Activated CD8-positive, alpha-beta memory T cell treated with anti-CD3 and anti-CD28 coated beads for 1 hour (primary cell): ENCODE measurements at regions not wholly inside any gene's neighbourhood (a gene's known extent, or its start where the extent isn't known, plus 50 kb on each side); places are given as distances from the start of the nearest gene placed in this dataset.
"Not testable (repeated sequence)": the region's sequence is repeated elsewhere in the genome, so short reads cannot be mapped to it uniquely, and the experiment has no call there.

Experiments
- DNase-seq, 2 donors: peaks; one replicate each; pipeline ENCODE4 v3.0.0-alpha.2; 2020; ENCODE audit warnings: low read depth in 1 of 2; ENCODE audit errors: extremely low read depth in 1 of 2

DNA sequence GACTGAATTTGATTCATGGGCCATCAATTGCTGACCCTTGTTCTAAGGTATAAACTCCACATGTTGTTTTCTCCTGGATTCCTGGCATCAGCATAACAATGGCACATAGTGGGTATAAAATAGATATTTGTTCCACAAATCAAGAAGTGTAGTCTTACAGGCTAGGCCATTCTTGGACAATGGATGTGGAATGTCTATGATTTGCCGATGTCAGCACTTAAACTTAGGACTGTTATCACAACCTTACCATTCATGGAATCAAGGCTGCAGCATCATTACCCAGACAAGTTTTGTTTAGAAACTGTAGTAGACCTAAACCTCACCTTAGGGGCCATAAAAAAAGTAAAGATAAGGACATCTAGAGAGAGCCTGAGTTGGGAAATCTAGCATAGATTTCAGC is 680.0 kb downstream of the BRINP1 start:
- DNase-seq = no peak

DNA sequence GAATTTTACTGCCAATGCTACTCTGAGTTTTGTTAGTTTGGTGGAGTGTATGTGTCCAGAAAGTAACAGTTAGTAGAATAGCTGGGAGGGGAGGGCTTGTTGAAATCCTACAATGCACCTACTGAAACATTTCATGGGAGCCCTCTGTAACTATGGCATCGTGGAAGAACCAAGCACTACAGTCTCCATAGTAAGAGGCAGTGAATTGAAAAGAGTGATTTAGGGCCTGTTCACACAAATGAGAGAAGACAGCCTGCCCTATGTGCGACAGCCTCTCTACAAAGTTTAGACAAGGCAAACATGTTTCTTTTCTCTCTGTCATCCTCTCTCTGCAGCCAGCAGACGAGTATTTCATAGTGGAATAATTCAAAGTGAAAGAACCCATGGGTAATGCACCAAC is 676.6 kb downstream of the BRINP1 start:
- no peak for DNase-seq

DNA sequence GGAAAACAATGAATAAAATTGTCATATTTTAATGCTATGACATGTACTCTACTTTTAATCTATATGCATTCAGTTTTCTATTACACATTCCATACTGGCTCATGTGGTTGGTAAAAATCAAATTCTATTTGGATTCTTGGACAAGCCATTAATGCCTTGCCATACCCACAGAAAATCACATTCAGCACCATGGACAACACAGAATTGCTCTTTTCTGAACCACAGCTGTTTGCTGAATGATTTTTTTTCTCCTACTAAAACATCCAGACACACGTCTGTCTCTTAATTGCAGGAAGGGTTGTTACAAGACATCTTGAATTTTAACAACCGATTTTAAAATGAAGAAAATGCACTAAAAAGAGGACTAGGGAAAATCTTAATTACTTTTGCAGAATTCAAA is 675.6 kb downstream of the BRINP1 start:
- DNase-seq = no peak

DNA sequence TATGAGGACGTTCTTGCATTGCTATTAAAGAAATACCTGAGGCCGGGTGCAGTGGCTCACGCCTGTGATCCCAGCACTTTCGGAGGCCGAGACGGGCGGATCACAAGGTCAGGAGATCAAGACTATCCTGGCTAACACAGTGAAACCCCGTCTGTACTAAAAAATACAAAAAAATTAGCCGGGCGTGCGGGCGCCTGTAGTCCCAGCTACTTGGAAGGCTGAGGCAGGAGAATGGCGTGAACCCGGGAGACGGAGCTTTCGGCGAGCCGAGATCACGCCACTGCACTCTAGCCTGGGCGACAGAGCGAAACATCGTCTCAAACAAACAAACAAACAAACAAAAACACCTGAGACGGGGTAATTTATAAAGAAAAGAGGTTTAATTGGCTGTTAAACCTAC is 674.0 kb downstream of the BRINP1 start:
- DNase-seq = not testable (repeated sequence)

DNA sequence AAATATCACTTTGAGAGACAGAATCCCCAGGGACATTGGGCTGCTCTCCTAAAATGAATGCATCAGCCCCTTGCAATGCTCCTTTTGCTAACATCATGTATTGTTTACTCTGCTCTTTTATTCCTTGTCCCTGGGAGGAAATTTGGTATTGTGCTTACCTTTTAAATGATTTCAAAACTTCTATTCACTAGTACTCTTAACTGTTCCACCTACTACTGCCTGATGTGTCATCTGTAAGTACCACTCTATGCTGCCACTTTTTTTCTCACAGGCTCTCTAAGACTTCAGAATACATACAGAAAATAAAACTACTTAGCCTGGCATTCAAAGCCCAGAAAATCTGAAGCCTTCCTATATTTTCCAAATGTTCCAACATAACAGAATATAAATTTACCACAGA is 667.2 kb downstream of the BRINP1 start:
- no peak for DNase-seq

DNA sequence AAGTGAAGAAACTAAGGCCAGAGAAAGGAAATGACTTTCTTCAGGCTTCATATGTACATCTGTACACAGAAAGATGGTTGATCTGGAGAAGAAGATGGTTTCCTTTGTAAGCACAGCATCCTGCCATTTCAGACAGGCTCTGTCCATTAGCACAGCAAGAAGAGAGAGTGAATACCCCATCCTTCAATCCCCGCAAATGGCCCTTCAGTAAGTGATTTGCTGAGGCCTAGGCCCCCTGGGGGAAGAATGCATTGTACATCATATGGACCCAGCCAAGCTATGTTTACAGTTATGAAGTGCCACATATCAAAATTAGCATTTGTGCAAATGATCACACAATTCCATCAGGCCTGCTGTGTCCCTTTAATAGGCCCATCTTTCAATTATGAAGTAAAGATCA is 657.4 kb downstream of the BRINP1 start:
- no peak for DNase-seq

DNA sequence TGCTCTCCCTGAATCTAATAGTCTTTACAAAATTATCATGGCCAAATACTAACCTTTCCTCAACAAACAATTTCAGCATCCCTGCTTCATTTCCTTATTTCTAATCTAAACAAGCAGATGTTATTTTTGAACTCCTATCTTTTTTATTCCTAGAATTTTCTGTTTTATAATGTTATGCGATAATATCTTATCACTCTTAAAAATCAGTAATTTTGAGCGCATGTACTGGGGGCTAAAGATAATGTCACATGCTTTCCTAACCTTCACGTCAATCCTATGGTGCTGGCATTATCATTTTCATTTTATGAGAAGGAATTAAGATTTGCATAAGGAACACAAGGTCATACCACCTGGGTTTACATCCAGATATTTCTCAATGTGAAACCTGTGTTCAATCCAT is 648.0 kb downstream of the BRINP1 start:
- no peak for DNase-seq

DNA sequence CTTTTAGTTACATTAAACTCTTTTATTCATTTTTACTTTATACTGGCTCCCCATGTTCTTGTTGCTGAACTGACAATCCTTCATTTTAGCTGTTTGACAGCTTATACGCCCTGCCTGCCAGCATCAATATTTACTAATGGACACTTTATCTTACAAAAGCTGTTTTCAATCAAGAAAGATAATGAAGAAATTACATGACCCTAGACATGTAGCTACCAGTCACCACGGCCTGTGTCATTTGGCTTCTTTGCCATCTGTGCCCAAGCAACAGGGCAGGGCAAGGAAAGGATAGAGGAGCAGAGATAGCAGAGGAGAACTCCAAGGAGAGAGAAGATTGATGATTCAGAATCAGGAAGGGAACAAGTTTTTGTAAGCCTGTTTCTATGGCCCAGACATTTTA is 647.3 kb downstream of the BRINP1 start:
- no peak for DNase-seq

DNA sequence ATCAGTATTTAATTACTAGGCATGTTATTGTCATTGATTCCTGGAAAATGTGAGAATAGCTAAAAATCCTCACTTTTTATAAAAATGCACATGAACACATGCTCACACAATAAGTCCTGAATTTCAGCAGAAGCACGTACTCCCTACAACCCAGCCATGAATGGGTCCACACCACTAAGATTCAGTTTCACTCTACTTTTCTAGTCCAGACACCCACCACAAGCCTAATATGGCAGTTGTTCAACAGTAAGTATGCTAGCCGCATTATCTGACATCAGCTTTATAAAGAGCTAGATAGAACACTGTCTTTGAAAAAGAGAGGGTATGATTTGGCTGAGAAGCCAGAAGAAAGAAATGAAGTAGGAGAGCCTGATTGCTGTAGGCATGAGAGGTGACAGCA is 639.3 kb downstream of the BRINP1 start:
- no peak for DNase-seq

DNA sequence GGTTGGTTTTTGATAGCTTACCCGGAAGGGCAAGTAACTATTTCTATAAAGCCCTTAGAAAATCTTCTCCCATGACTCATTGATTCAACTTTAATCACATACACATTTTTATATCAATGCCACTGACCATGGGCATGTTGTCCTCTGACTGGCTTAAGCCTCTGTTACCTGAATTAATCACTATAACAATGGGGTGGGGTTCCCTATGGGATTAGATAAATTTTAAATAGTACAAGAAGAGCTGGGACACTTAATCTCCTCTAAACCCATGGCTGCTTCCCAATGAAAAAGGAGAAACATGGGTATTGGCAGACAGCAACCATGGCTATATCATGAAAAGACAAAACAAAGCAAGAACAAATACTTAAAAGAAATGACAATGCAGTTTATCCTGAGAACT is 636.2 kb downstream of the BRINP1 start:
- DNase-seq = no peak

DNA sequence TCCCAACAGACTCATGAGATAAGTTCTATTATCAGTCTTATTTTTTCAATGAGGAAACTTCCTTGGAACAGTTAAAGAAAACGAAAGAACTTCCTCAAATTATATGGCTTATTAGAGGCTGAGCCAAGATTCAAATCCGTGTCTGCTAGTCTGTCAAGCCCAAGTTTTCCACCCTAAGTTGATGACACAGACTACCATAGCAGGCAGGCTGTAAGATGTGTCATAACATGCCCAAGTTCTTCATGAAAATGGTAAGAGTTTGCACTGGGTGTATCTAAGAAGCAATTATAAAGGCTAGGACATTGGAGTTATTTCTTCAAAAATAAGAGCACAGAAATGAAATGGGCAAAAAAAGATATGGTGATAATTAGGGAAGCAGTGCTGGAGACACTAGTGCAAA is 634.5 kb downstream of the BRINP1 start:
- DNase-seq = no peak

DNA sequence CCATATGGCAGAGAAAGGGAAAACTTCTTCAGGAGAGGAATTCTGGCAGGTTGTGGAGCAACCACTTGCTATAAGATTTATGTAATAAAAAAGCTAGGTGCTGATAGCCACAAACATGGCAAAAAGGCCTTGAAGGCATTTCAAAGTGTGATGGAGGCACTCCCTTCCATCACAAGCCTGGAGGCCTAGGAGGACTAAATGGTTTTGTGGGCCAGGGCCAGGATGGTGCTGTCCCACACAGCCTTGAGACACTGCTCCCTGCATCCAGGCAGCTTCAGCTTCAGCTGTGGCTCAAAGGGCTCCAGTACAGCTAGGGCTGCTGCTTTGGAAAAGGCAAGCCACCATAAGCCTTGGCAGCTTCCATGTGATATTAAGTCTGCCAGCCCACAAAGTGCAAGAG is 632.8 kb downstream of the BRINP1 start:
- DNase-seq = no peak

DNA sequence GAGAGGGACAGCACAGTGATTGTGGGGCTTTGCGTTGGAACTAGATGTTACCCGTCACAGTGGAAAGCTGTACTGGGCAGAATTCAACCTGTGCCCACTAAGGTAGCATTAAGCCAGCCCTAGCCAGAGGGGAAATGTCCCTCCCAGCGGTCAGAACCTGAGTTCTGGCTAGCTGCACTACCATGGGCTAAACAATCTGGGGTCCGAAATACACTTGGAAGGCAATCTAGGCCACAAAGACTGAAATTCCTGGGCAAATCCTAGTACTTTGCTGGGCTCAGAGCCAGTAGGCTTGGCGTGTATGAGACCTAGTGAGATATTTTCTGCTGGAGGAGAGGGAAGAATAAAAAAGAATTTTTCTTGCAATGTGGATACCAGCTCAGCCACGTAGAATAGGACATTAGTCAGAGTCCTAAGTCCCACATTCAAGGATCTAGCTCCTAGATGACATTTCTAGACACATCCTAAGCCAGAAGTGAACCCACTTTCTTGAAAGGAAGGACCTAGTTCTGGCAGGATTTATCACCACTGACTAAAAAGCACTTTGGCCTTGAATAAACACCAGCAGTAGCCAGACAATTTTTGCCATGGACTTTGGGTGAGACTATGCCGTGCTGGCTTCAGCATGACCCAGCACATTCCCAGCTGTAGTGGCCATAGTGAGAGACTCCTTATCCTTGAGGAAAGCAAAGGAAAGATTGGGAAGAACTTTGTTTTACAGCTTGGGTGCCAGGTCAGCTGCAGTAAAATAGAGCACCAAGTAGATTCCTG is 618.0 kb downstream of the BRINP1 start:
- DNase-seq = no peak

DNA sequence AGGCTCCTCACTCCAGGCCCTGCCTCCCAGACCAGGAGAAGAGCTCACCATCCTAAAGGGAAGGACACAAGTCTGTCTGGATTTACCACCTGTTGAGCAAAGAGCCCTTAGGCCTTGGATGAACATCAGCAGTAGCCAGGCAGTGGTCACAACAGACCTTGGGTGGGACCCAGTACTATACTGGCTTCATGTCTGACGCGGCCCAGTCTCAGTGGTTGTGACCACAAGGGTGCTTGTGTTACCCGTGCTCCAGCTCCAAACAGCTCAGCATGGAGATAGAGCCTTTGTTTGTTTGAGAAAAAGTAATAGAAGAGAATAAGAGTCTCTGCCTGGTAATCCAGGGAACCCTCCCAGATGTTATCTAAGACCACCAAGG is 617.4 kb downstream of the BRINP1 start:
- no peak for DNase-seq

DNA sequence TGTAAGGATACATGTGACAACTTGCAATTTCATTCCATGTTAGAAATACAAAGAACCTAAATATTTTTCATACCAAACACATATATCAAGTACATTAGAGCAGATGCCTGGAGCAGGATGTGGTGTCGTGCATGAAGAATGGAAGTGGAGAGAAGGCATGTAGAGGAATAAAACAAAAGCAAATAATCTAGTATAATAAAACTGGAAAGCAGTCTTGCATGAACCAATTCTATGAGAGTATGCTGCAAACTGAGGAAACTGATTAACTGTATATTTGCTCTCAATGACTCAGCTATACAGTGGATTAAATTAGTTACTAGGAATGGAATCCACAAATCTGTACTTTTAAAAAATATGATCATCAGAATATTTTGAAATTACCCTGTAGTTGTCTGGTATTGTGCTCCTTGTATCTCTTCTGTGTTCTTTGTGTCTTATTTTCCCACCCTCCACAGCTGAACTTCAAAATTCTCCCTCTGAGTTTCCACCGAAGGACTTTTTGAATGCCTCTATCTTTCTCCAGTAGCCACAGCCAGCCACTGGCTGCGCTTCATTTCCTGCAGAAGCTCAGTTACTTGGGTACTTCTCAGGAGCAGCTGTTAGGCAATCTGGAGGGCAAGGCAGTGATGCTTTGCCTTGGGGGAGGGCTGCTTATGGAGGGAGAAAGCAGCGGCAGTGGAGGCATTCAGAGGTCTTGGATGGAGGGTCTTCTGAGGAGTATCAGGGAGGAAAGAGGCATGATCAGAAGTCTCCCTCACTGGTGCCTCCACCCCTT is 608.0 kb downstream of the BRINP1 start:
- no peak for DNase-seq

DNA sequence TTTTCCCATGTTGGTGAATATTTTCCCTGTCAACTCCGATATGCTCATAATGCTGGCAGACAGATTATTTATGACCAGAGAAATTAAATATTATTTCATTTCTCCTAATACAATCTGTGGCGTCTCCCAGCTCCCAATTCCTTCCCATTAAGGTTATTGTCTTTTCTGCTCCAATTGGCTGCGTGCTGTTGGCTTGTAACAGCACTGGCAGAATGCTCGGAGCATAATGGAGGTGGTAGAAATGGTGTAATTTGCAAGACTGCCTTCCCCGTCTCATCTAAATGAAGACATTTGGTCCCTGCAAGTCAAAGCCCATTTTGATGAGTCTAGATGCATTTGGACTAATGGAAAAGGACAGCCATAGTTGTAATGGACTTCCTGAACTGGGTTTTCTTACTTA is 601.7 kb downstream of the BRINP1 start:
- no peak for DNase-seq

DNA sequence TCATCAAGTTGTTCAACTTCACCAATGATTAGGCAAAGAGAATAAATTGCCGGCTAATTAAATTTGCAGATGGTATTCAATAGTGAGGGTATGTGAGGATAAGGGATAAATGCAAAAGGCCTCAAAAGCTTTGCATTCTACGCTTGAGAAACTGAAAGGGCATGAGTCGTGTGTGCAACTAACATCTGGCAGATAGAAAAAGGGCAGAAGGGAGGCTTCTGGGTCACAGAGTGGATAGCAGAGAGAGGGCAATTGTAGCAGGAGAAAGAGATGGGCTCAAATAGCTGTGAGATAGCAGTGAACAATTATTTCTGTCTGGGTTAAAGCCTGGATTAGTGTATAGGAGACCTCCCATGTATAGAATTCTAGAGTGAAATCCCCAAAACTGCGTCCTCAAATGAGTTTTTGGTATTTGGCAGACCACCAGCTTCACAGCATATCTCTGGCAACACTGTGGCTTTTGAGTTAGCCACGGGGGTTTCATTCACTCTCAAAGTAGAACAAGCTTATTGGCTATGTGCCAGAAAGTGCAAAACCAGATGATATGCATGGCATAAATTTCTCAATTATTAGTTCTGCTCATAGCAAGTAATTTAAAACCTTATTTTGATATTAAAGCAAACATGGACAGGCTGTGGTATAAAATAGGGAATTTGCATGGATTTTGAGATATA is 586.3 kb downstream of the BRINP1 start:
- no peak for DNase-seq

DNA sequence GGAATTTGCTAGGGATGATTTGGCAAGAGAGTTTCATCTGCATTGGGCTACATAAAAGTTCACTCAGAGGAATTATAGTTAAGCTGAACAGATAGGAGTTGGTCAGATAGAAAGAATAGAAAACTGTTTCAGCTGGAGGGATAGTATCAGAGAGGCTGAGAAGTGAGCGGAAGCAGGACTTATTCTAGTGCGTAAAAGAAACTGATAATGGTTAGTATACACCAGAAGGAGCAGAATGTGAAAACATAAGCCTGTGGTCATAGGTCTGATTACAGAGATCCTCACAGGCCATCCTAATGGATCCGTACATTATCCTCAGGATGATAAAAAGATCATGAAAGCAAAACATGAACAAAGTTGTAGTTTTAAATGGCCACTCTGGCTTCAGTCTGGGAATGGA is 585.2 kb downstream of the BRINP1 start:
- DNase-seq = no peak

DNA sequence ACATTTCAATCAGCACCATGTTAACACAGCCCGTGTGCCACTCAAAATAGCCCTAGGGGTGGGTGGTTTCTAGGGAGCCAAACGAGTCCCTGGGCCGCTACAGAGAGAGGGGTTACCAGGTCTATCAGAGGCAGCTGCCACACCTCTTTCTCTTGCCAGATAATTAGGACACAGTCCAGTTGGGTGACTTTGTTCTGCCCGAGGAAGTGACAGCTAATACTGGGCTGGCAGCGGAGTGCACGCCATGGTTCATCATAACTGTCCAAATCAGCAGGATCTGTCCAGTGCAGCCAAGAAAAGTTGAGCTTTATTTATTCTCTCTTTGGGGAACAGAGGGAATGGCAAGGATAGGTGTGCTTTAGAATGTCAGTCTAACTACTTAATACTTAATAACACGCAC is 583.8 kb downstream of the BRINP1 start:
- no peak for DNase-seq

DNA sequence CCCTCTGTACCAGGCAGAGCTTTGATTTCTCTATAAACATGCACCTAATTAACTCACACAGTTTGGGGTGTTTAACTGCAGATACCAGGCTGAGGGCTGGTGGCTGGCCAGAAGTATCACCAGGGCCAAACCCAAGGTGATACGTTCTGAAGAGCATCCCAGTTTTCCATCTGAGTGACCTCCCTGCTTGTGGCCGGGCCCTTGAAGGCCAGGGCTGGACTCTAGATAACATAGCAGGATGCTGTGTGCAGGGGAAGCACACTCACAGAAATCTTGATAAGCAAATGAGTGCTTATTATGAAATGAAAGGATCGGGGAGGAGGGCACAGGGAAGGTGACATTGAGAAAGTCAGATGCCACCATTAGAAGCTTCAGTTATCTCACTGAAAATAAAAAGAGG is 582.4 kb downstream of the BRINP1 start:
- DNase-seq = no peak

DNA sequence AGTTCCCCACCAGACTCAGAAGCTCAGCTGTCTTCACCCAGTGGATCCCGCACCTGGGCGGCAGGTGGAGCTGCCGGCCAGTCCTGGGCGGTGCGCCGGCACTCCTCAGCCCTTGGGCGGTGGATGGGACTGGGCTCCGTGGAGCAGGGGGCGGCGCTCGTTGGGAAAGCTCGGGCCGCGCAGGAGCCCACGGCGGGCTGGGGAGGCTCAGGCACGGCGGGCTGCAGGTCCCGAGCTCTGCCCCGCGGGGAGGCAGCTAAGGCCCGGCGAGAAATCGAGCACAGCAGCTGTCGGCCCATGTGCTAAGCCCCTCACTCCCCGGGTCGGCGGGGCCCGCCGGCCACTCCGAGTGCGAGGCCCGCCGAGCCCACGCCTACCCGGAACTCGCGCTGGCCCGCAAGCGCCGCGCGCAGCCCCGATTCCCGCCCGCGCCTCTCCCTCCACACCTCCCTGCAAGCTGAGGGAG is 560.0 kb downstream of the BRINP1 start:
- DNase-seq = no peak

DNA sequence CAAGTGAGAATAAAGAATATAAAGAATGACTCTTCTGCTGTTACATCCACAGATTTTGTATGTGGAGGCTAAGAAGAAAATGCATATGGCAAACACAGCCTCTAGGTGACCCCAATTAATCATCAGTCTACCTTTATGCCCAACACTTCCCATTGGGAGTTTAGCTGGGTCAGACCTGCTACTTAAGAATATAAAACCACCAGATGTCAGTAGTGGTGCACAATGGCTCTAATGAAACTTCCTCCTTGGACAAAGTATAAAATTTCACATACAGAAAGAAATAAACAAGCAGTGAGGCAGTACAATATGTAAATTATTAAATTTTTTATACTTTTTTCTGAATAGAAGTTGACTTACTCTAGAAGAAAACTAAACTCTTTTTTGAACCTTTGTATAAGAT is 539.9 kb downstream of the BRINP1 start:
- DNase-seq = no peak
